ENCODE measurements at regions not wholly inside any gene's neighbourhood (a gene's known extent, or its start where the extent isn't known, plus 50 kb on each side); places are given as distances from the start of the nearest gene placed in this dataset.
"Not testable (repeated sequence)": the region's sequence is repeated elsewhere in the genome, so short reads cannot be mapped to it uniquely, and the experiment has no call there.

DNA sequence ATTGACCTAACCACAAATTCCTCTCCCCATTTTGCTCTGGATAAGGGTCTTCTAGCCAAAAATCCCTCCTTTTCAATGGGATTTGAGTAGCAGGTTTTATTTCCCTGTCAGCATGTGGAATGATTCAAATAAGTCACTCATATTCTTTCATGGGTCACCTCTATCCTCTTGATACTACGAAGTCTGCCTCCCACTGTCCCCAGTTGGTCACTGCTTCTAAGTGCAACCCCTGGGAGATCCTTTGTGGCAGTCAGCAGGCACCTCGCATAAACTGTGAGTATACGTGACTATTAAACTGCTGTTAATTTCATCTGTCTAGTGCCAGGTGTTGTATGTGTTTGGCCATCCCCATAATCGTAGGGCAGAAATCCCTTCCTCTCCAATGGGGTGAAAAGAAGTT is 1667.9 kb upstream of the PCDH7 start:
- peak; percentile 6 for DNase-seq

DNA sequence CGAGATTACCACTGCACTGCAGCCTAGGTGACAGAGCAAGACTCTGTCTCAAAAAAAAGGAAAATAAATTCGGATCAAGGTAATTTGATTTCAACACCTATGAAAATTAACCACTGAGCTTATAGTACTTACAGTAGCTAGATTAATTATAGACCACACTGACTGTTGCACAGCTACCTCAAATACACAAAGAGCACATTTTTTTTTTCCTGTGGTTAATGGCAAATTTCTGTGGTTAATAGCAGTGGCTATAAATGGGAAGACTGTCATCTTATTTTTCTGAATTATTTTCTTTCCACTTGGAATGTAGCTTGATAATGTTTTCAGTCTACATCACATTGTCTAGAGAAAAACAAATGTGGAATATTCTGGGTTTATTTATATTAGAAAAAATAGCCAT is 1661.6 kb upstream of the PCDH7 start:
- no peak for DNase-seq

DNA sequence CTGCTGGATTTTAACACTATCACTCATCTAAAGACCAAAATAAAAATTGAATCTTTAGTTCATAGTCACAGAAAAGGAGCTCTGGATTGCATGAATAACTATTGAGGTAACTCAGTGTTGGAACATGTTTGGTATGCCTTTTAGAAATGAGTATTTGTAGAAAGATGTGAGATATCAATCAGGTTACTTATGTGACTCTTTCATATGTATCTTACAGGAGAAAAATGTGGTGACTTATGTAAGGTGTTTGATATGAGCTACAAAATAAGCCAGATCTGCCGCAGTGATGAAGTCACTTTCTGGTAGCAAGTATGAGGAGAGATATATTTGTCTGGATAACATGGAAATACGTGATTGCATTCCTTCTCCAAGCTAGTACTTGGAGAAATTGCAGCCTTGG is 1653.3 kb upstream of the PCDH7 start:
- DNase-seq = no peak

DNA sequence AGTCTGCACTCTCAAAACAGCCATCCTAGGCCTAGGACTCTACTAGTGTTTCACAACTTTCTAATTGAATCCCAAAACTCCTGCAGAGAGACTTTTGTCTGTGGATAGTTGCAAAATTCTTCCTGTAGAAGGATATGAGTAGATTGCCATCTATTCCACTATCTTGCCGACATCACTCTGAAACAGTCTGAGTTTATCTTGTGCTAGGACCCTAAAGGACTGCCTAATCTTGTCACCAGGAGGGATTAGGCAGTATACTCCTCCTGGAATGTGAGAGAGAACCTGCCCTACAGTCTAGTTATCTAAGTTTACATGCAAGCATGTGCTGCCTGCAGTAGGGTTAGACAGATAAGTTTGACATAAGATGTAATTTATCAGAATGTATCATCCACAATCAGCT is 1646.6 kb upstream of the PCDH7 start:
- DNase-seq = no peak

DNA sequence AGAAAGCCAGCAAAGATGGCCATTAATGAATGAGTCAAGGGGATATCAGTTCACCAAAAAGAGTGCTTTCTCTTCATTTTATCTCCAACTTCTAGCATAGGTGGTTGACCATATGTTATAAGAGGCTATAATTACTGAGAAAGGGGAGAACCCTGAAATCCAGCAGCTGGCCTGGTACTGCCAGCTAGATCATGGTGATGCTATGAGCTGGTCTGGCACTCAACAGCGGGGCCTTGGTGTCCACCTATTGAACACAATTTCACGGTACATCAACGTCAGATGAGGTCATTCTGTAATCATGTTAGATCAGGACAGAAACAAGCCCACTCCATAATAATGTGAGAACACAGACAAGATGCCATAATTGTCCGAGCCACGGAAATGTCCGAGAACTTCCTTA is 1644.8 kb upstream of the PCDH7 start:
- DNase-seq = no peak

DNA sequence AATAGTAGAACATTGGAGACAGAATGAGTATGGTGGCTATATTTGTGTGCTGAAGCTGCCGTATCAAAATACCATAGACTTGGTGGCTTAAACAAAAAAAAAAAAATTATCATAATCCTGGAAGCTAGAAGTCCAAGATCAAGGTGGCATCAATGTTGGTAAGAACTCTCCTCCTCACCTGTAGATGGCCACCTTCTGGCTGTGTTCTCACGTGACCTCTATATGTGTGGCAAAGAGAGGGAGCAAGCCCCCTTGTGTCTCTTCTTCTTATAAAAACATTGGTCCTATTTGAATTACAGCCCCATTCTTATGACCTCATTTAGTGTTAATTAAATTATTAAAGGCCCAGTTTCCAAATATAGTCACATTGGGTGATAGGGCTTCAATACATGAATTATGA is 1640.9 kb upstream of the PCDH7 start:
- no peak for DNase-seq

DNA sequence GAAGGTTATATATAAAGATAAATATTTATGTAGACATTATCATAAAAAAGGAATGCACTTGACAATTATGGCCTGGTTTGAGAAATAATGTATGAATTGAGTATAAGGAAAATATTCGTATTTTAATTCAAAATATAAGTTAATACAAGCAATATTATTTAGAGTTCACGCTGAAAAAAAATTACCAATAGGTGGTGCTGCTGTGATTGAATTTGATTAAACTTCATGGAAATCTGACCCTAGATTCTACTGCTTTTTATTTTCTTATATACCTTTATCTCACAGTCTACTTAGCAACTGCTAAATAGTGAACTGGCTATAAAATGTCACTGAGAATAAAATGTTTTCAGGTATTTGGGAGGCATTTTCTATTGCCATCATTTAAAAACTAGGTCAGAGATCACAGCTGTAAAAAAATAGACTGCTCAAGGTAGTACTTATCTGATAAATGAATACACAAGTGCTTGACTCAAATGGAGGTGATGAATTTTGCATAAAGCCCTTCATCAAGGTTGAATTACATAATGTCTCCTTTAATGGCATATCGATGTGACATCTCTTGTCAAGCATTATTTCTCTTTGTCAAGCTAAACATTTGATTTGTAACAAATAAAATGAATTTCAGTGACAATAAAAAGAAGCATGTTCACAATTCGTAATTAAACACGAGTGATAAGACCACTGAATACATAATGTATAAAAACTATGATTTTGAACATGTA is 1638.8 kb upstream of the PCDH7 start:
- DNase-seq = peak; percentile 49

DNA sequence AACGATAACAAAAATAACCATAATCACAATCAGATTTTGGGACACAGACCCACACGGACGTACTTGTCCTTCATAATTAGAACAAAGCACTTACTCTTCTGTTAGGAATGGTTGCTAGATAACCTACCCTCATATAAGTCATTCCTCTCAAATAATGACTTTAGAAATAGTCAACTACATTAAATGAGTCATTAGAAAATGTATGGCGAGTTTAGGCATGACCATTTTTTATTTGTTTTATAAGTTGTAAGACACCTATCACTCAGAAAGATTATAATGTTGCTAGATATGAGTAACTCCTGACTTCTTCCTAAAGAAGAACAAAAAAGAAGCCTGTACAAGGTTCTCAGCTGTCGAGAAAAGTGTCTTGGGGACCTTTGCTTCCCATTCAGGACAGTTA is 1637.5 kb upstream of the PCDH7 start:
- no peak for DNase-seq

DNA sequence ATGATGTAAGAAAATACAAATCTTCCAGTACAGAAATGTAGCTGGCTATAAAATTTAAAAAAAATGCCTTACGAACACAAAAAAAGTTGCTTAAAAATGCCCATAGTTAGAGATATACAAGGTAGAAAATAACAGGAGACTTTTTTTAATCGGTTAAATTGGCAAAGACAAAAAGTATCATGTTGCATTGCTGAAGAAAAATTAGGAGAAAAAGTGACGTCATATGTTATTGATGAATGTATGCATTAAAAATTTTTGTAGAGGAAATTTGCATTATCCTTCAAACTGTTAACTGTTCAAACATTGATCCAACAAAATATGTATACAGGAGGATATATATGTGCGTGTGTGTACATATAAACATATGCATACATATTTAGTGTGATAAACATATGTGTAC is 1634.4 kb upstream of the PCDH7 start:
- DNase-seq = no peak

DNA sequence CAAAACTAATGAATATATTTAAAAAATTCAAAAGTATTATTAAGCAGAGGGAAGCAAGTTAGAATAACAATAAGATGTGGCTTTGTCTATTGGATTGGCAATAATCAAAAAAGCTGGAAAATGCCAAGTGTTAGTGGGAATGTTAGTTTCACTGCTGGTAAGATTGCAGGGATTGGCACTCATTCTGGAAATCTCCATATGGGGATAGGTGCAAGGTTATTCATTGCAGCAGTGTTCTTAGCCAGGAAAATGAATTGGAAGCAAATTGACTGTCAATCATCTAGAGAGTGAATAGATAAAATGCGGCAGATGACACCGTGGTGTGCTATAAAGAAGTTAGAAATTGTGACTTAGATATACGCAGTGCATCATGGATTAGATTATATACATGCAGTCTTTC is 1615.5 kb upstream of the PCDH7 start:
- no peak for DNase-seq

DNA sequence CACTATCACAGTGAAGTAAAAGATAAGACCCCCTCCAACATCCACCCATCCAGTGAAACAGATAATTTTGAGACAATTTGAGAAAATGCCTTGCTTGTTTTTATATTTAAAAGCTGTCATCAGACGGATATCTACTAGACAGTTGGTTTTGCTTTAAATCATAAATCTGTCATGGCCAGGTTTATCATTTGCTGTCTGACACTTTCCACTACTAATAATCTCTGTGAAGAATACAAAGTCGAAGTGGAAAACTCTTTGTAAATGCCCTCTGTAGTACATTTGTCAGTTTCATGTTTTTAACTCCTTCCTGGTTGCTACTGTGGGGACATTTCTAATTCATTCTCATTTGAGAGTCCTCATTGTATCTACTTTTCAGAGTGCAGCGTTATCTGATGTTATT is 1606.2 kb upstream of the PCDH7 start:
- DNase-seq = peak; percentile 47

DNA sequence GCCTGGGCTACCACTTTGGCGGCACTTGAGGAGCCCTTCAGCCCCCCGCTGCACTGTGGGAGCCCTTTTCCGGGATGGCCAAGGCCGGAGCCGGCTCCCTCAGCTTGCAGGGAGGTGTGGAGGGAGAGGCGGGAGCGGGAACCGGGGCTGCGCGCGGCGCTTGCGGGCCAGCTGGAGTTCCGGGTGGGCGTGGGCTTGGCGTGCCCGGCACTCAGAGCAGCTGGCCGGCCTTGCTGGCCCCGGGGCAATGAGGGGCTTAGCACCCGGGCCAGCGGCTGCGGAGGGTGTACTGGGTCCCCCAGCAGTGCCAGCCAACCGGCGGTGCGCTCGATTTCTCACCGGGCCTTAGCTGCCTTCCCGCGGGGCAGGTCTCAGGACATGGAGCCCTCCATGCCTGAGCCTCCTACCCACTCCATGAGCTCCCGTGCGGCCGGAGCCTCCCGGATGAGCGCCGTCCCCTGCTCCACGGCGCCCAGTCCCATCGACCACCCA is 1602.9 kb upstream of the PCDH7 start:
- DNase-seq = not testable (repeated sequence)

DNA sequence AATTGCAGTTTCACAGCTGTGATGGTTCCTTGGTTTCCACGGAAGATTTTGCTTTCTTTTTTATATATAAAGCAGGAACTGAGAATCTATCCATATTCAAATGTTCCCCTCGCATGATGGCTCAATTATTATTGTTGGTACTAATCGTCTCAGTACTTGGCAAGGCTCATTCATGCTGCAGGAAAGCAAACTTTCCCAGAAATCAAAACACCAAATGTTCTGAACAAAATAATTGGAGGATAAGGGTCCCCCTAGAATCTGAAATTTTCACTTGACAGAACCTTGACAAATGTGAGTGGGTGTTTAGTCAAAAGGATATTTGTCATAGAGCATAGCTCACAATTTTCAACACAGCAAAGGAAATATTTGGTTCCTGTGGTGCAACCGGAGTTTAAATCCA is 1598.6 kb upstream of the PCDH7 start:
- no peak for DNase-seq

DNA sequence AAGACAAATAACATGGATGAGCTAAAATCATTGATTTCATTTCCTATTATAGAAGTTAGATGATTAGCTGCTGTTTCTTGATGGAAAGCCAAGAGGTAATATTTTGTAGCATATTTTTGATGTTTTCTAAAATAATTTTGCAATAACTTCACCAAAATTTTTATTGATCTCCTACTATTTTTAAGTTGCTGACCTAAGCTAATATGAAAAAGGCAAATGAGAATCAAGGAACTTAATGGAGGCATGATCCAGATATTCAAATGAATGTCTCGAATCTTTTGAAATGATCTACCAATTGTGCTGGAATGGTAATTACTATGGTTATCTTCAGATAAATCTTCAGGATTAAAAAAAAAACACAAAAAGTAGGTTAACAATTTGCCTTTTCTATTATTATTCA is 1591.4 kb upstream of the PCDH7 start:
- DNase-seq = no peak

DNA sequence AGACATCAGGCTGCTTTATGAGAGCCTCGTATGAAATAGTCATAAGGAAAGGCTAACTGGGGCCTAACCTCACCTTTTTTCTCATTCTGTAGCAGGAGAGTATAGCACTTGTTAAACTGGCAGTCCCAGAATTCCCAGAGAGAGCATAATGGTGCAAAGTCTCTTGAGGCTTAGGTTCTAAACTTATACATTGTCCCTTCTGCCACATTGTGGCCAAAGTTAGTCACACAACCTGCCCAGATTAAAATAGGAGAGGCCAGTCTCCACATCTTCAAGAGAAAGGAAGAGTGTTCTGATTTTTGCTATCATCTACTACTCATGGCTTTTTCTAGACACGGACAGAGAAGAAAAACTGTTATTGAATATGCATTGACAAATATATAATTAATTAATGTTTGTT is 1588.9 kb upstream of the PCDH7 start:
- DNase-seq = no peak

DNA sequence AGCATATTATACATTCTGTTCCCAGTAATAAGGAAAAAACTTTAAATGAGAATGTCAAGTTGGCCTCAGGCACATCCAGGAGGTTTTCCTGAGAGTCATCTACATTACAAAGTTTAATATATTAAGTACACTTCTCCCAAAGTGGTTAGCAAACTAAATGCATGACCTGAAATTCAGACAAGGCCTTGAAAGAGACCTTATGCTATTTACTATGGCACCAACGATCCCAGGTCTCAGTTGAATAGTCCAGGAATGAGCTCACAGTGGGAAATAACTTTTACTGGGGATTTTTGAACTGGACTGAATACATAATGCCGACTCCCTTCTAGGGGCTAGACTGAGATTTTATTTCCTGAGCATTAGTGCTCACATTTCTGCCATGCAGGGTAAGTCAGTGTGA is 1577.5 kb upstream of the PCDH7 start:
- DNase-seq = no peak

DNA sequence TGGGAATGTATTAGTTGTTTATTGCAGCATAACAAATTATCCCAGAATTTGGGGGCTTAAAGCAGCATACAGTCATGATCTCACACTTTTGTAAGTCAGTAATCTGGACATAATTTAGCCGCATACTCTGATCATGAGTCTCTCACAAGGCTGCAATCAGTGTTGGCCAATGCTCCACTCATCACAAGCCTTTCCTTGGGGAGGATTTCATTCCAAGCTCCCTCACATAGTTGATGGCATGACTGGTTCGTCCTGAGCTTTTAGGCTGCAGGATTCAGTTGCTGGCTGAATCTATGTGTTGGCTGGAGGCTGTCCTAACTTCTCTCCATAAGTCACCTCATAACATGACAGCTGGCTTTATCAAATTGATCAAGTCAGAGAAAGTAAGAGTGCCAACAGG is 1568.6 kb upstream of the PCDH7 start:
- no peak for DNase-seq

DNA sequence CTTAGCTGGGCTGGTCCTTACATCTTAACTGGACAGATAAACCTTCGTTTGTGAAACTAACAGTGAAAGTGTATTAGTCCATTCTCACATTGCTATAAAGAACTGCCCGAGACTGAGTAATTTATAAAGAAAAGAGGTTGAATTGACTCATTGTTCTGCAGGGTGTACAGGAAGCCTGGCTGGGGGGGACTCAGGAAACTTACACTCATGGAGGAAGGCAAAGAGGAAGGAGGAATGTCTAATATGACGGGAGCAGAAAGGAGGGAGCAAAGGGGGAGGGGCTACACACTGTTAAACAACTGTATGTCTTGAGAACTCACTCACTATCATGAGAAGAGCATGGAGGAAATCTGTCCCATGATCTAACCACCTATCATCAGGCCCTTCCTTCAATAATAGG is 1566.5 kb upstream of the PCDH7 start:
- DNase-seq = no peak

DNA sequence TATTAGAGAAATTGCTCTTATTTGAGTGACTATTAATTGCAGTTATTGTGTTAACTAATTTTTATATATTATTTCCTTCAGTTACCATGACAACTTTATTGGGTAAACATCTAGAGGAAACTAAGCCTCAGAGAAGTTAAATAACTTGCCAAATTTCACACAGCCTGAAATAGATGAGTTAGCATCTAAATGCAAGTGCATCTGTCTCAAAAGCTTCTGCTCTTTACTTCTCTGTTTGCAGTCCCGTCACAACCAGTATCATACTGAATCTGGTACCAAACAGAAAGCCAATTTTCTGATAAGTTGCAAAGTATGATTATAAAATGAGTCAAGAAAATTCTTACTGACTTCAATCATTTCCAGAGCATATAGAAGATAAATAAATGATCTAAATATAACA is 1544.9 kb upstream of the PCDH7 start:
- no peak for DNase-seq

DNA sequence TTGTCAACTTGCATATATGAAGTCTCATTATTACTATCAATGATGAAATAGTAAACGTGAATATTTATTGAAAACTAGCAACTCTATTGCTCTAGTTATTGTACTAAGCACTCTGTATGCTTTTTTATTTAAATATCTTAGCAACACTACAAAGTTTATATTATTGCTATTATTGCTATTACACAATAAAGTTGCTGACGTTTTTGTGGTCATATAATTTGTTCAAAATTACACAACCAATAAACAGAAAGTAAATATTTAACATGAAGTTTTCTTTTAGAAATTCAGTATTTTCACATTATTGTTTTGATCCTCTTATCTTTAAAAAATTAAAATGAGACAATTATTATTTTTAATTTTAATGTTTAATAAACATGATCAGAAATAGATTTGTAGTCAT is 1521.1 kb upstream of the PCDH7 start:
- no peak for DNase-seq

DNA sequence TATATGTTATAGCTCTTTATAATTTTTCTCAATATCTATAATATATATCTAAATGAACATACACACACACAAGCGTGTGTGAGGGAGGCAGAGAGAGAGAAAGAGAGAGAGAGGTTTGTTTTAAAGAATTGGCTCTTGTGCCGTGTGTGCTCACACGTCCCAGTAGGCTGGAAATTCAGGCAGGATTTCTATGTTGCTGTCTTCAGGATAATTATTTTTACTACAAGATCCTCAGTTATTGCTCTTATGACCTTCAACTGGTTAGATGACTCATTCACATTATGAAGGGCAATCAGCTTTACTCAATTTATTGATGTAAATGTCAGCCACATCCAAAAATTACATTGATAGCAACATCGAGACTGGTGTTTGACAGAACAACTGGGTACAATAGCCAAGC is 1520.7 kb upstream of the PCDH7 start:
- DNase-seq = peak; percentile 12

DNA sequence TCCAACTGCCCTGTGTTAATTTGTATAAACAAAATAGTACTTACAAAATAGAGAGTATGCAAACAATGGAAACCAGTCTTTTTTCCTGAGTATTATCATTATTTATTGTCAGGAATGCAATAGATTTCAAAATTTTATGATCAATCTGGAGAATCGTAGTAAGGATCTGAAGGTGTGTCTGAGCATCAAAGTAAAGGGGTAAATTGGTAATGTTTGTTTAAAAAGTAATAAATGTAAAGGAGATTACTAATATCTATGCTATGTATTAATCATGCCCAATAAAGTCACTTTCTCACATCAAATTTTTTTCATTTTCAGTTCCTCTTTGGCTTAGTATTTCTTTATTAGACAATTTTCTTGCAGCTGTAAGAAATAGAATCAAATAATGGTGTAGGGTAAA is 1507.1 kb upstream of the PCDH7 start:
- DNase-seq = no peak

DNA sequence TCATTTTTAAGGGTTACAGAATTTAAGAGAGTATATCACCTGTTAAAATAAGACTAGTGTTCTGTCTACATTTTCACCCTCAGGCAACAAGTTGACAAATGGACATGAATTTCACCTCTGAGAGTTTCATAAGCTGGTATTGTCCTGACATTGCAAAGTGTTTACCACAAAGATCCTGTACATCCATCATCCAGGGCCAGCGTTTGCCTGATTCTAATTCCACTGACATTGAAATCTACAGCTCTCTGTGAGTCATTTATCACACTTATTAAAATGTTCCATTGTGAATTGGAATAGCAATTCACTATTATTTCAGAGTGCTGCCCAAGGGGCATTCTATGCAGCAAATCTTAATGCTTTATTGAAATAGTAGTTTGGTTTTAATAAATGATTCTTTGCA is 1499.4 kb upstream of the PCDH7 start:
- DNase-seq = no peak

DNA sequence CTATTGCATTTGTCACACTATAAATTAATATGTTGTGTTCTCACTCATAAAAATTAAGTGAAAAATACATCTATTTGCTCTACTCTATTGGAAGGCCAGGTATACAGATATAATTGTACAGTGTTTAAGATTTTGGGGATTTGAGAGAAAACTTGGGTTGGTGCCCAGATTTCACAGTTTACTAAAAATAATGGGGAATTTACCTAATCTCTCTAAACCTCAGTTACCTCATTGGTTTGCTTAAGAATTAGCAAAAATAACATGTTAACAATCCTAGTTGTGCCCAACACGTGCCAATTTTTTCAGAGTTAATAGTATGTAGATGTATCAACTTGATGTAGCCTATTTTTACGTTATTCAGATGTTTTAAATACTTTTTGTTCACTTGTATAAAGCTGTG is 1495.3 kb upstream of the PCDH7 start:
- no peak for DNase-seq

DNA sequence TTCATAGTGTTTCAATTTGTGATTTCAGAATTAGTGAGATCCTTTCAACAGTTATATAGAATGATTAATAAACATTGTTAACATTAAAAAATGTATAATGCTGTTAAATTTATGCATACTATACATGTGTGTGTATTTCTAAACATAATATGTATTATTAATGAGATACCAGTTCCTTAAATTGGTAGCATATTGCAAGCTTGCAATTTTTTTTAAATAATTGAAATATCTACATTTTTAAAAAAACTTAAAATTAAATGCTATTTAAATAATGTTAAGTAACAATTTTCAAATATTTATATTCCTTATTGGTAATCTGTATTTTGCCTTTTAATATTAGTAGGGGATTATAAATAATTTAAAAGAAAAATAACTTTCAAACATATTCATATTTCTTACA is 1479.5 kb upstream of the PCDH7 start:
- DNase-seq = no peak

DNA sequence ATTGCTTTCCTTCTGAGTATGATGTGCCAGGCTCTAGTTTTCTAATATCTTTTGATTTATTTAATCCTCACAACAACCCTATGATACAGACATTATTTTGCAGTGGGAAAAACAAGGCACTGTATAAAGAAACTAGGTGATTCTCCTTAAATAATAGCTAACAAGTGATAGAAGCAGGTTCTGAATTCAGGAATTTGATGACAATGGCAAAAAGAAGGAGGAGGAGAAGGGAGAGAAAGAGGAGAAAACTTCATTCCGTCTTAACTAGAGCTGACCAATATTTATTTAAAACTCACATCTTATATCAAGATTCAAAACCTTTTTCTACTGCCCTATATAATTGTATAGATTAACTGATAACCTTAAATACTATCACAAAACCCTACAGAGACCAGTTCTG is 1477.1 kb upstream of the PCDH7 start:
- no peak for DNase-seq

Measured in OCI-M1 (cell line).